SK-N-SH treated with all-trans-retinoic acid at 6 μM for 48 hours (cell line): ENCODE measurements at regions not wholly inside any gene's neighbourhood (a gene's known extent, or its start where the extent isn't known, plus 50 kb on each side); places are given as distances from the start of the nearest gene placed in this dataset.
"Not testable (repeated sequence)": the region's sequence is repeated elsewhere in the genome, so short reads cannot be mapped to it uniquely, and the experiment has no call there.

Experiments used
- CREB5 ChIP-seq: fragments of 250-450 bp; sonication (Bioruptor Pico); IDR thresholded peaks from 2 replicates; pipeline ENCODE4 v1.5.1; 2020; ENCODE audit warnings: low read depth, mild to moderate bottlenecking, moderate library complexity
- GLIS3 ChIP-seq: fragments of 250-450 bp; sonication (Bioruptor Pico); IDR thresholded peaks from 2 replicates; pipeline ENCODE4 v1.5.0; 2020; ENCODE audit warnings: mild to moderate bottlenecking, moderate library complexity
- ISL1 ChIP-seq: fragments of 250-450 bp; sonication (Bioruptor Pico); IDR thresholded peaks from 2 replicates; pipeline ENCODE4 v2.1.2; 2022; ENCODE audit warnings: mild to moderate bottlenecking, moderate library complexity
- OSR1 ChIP-seq: fragments of 250-450 bp; sonication (Bioruptor Pico); IDR thresholded peaks from 2 replicates; pipeline ENCODE4 v1.8.0; 2022; ENCODE audit warnings: moderate library complexity, mild to moderate bottlenecking, inconsistent platforms
- PATZ1 ChIP-seq: fragments of 250-450 bp; sonication (Bioruptor Pico); IDR thresholded peaks from 2 replicates; pipeline ENCODE4 v1.8.0; 2020; ENCODE audit warnings: mild to moderate bottlenecking, moderate library complexity, borderline replicate concordance
- RARB ChIP-seq: fragments of 250-450 bp; sonication (Bioruptor Pico); IDR thresholded peaks from 2 replicates; pipeline ENCODE4 v1.8.0; 2021; ENCODE audit warnings: mild to moderate bottlenecking, moderate library complexity
- TCF4 ChIP-seq: fragments of 250-450 bp; sonication (Bioruptor Pico); IDR thresholded peaks from 2 replicates; pipeline ENCODE4 v1.8.0; 2021; ENCODE audit warnings: mild to moderate bottlenecking, moderate library complexity, borderline replicate concordance
- ZNF565 ChIP-seq: fragments of 450-650 bp; formaldehyde crosslinking; conservative IDR thresholded peaks from 2 replicates; pipeline ENCODE4 v1.5.0; 2020; ENCODE audit warnings: low read depth, mild to moderate bottlenecking, moderate library complexity

GRCh38 chr3:95860628-95861027 is 953.8 kb upstream of the EPHA6 start:
- TF ChIP-seq RARB; ISL1 (CRISPR knock-in tag); OSR1 (CRISPR knock-in tag); TCF4 (CRISPR knock-in tag); GLIS3; PATZ1 (CRISPR knock-in tag); ZNF565 (CRISPR knock-in tag); CREB5: not testable (repeated sequence)
